HepG2 (cell line): ENCODE measurements at regions not wholly inside any gene's neighbourhood (a gene's known extent, or its start where the extent isn't known, plus 50 kb on each side); places are given as distances from the start of the nearest gene placed in this dataset.

Source experiments
- ATAC-seq: fragments of 200-7000 bp; cut with Tn5 transposase; 3 replicates; pipeline ENCODE4 v1.9.1; 2020; ENCODE audit warnings: mild to moderate bottlenecking, moderate library complexity
- BruUV-seq: library from RNA; stranded (reverse); fragments of 400-500 nt; replicated peaks from 2 replicates; lab custom pipeline; 2021; lab: Mats Ljungman, UMichigan
- CTCF ChIA-PET: fragments of 300-600 bp; formaldehyde crosslinking; extraction: SDS; loops from one replicate; lab custom pipeline; 2021; ENCODE audit warnings: low total read pairs, inconsistent platforms, low intra/inter-chr PET ratio; lab: Yijun Ruan, JAX
- POLR2A ChIA-PET: fragments of 350-600 bp; sonication (Branson Sonifier 250); formaldehyde crosslinking; loops from one replicate; lab custom pipeline; 2020; ENCODE audit warnings: antibody characterized with exemption, inconsistent platforms; lab: Yijun Ruan, JAX
- DNase-seq: peaks from one replicate; pipeline ENCODE4 v3.0.0-alpha.2; 2015; ENCODE audit warnings: low spot score
- FAIRE-seq: peaks from 3 replicates; lab custom pipeline; 2011; peaks lifted over from hg19 to GRCh38; lab: Jason Lieb, UNC
- H2AFZ ChIP-seq: one replicate; pipeline ENCODE4 v1.6.1; 2011; ENCODE audit warnings: low read length, inconsistent platforms
- H3K27ac ChIP-seq: fragments of 300-600 bp; 3 replicates; pipeline ENCODE4 v1.8.0; 2011; ENCODE audit warnings: mixed run types, mild to moderate bottlenecking, mixed read lengths, low read length, inconsistent platforms; ENCODE audit not compliant: insufficient read depth; ENCODE audit errors: extremely low read length
- H3K27me3 ChIP-seq, 2 experiments: fragments of 200-600 bp in 1 of 2; 2 replicates in 1 of 2; 3 replicates in 1 of 2; pipeline versions ENCODE4 v1.6.0 to v1.8.0; 2011; ENCODE audit warnings: low read length in 2 of 2, mild to moderate bottlenecking in 2 of 2, moderate library complexity in 2 of 2, inconsistent platforms in 1 of 2; ENCODE audit not compliant: insufficient read depth in 2 of 2, control insufficient read depth in 1 of 2
- H3K36me3 ChIP-seq, 2 experiments: fragments of 200-600 bp in 1 of 2; replicated peaks in 1 of 2; 2 replicates in 1 of 2; 3 replicates in 1 of 2; pipeline versions ENCODE4 v1.5.1 to v1.8.0; 2011; ENCODE audit warnings: low read length in 2 of 2, inconsistent platforms in 1 of 2; ENCODE audit not compliant: insufficient read depth in 2 of 2, control insufficient read depth in 1 of 2
- H3K4me1 ChIP-seq: 2 replicates; pipeline ENCODE4 v1.5.1; 2012; ENCODE audit warnings: low read length, inconsistent platforms; ENCODE audit not compliant: insufficient read depth
- H3K4me2 ChIP-seq: 2 replicates; pipeline ENCODE4 v1.6.0; 2011; ENCODE audit warnings: low read depth, low read length, inconsistent platforms
- H3K4me3 ChIP-seq, 3 experiments: fragments of 200-600 bp in 1 of 3; sonication (generic), shearing (Covaris generic) in 1 of 3; replicated peaks in 1 of 3; 2 replicates each; pipeline ENCODE4 v1.5.1; 2011 to 2016; ENCODE audit warnings: low read length in 3 of 3, inconsistent platforms in 2 of 3, low read depth in 2 of 3, mild to moderate bottlenecking in 2 of 3, control low read depth in 1 of 3, mixed read lengths in 1 of 3; ENCODE audit not compliant: insufficient read depth in 1 of 3
- H3K79me2 ChIP-seq: one replicate; pipeline ENCODE4 v1.6.1; 2011; ENCODE audit warnings: low read length, inconsistent platforms; ENCODE audit not compliant: insufficient read depth
- H3K9ac ChIP-seq: 2 replicates; pipeline ENCODE4 v1.6.0; 2011; ENCODE audit warnings: mild to moderate bottlenecking, low read depth, low read length, inconsistent platforms; ENCODE audit not compliant: insufficient read depth
- H3K9me3 ChIP-seq: 2 replicates; pipeline ENCODE4 v1.5.1; 2012; ENCODE audit warnings: mild to moderate bottlenecking, low read length
- H4K20me1 ChIP-seq: 2 replicates; pipeline ENCODE4 v1.6.0; 2011; ENCODE audit warnings: inconsistent platforms, mild to moderate bottlenecking, low read length, moderate library complexity; ENCODE audit not compliant: insufficient read depth
- ARHGAP35 ChIP-seq: sonication (generic); formaldehyde crosslinking; IDR thresholded peaks from 2 replicates; pipeline ENCODE4 v1.9.0; 2022; ENCODE audit warnings: mild to moderate bottlenecking, inconsistent platforms, moderate library complexity, missing genetic modification reagents, borderline replicate concordance
- CREB1 ChIP-seq, 2 experiments: fragments of 450-650 bp in 1 of 2; IDR thresholded peaks; 2 replicates each; pipeline ENCODE4 v1.6.1; 2016 to 2017; ENCODE audit warnings: control low read depth in 1 of 2, mild to moderate bottlenecking in 1 of 2, missing compliant biosample characterization in 1 of 2, missing genetic modification characterization in 1 of 2
- ISX ChIP-seq: sonication (generic); formaldehyde crosslinking; conservative IDR thresholded peaks from 2 replicates; pipeline ENCODE4 v1.5.0; 2020; ENCODE audit warnings: missing genetic modification reagents
- MED13 ChIP-seq: sonication (generic); formaldehyde crosslinking; IDR thresholded peaks from 2 replicates; pipeline ENCODE4 v1.5.0; 2020; ENCODE audit warnings: missing genetic modification reagents
- NRL ChIP-seq: sonication (generic); formaldehyde crosslinking; IDR thresholded peaks from 2 replicates; pipeline ENCODE4 v1.5.0; 2020; ENCODE audit warnings: missing genetic modification reagents, mild to moderate bottlenecking, moderate library complexity, borderline replicate concordance
- RAD21 ChIP-seq: fragments of 450-650 bp; formaldehyde crosslinking; IDR thresholded peaks from 2 replicates; pipeline ENCODE4 v1.5.0; 2020; ENCODE audit warnings: mild to moderate bottlenecking
- RNF2 ChIP-seq: fragments of 450-650 bp; conservative IDR thresholded peaks from 2 replicates; pipeline ENCODE4 v1.6.1; 2016; ENCODE audit warnings: low read depth
- ZC3H13 ChIP-seq: sonication (generic); formaldehyde crosslinking; IDR thresholded peaks from 2 replicates; pipeline ENCODE4 v1.8.1; 2023; ENCODE audit warnings: mild to moderate bottlenecking, missing genetic modification reagents, moderate library complexity
- ZFX ChIP-seq: sonication (generic); formaldehyde crosslinking; IDR thresholded peaks from 2 replicates; pipeline ENCODE4 v1.4.0; 2020; ENCODE audit warnings: mild to moderate bottlenecking, low read depth, missing genetic modification reagents, moderate library complexity
- ZKSCAN1 ChIP-seq: fragments of 150-350 bp; IDR thresholded peaks from 2 replicates; pipeline ENCODE4 v1.6.1; 2014; ENCODE audit warnings: low read length
- ZNF121 ChIP-seq: sonication (generic); formaldehyde crosslinking; IDR thresholded peaks from 2 replicates; pipeline ENCODE4 v1.5.0; 2020; ENCODE audit warnings: mild to moderate bottlenecking, missing genetic modification reagents
- ZNF660 ChIP-seq: sonication (generic); formaldehyde crosslinking; IDR thresholded peaks from 2 replicates; pipeline ENCODE4 v1.5.1; 2020; ENCODE audit warnings: mild to moderate bottlenecking, low read depth, missing genetic modification reagents, borderline replicate concordance
- ZNF879 ChIP-seq: sonication (generic); formaldehyde crosslinking; IDR thresholded peaks from 2 replicates; pipeline ENCODE4 v1.8.1; 2023; ENCODE audit warnings: missing genetic modification reagents
- WGBS: methylation state at CpG from one replicate; pipeline ENCODE4 v1.1.6; 2017; ENCODE audit warnings: low lambda C conversion rate; 5-methylcytosine and 5-hydroxymethylcytosine counted together
- in situ Hi-C: cut with HindIII; loops from 2 replicates; pipeline ENCODE4 v1.10.0; 2017; ENCODE audit warnings: low pct_unique_long_range_greater_than_20kb; ENCODE audit not compliant: extremely low pct_ligation_motif_present
- intact Hi-C: fragments of 100-400 bp; cut with micrococcal nuclease; formaldehyde crosslinking; loops from one replicate; pipeline ENCODE4 v1.10.0; 2022; ENCODE audit not compliant: unreplicated experiment
- TF ChIP-seq, protein P1 (sequence below): sonication (generic); formaldehyde crosslinking; IDR thresholded peaks from 2 replicates; pipeline ENCODE4 v1.9.0; 2021; ENCODE audit warnings: missing genetic modification reagents, mild to moderate bottlenecking, borderline replicate concordance
- TF ChIP-seq, protein P2 (sequence below): sonication (generic); formaldehyde crosslinking; IDR thresholded peaks from 2 replicates; pipeline ENCODE4 v1.4.0; 2020; ENCODE audit warnings: missing genetic modification reagents, low read depth, mild to moderate bottlenecking, borderline replicate concordance
- TF ChIP-seq, protein P3 (sequence below): IDR thresholded peaks from 2 replicates; pipeline ENCODE4 v1.6.1; 2016; ENCODE audit warnings: missing genetic modification reagents, missing compliant biosample characterization
- TF ChIP-seq, protein P4 (sequence below), 2 experiments: sonication (generic) in 1 of 2; formaldehyde crosslinking in 1 of 2; IDR thresholded peaks; 2 replicates each; pipeline versions ENCODE4 v1.5.1 to v1.6.1; 2011 to 2020; ENCODE audit warnings: borderline replicate concordance in 1 of 2, low read depth in 1 of 2, low read length in 1 of 2, mild to moderate bottlenecking in 1 of 2, missing genetic modification reagents in 1 of 2, moderate library complexity in 1 of 2

DNA sequence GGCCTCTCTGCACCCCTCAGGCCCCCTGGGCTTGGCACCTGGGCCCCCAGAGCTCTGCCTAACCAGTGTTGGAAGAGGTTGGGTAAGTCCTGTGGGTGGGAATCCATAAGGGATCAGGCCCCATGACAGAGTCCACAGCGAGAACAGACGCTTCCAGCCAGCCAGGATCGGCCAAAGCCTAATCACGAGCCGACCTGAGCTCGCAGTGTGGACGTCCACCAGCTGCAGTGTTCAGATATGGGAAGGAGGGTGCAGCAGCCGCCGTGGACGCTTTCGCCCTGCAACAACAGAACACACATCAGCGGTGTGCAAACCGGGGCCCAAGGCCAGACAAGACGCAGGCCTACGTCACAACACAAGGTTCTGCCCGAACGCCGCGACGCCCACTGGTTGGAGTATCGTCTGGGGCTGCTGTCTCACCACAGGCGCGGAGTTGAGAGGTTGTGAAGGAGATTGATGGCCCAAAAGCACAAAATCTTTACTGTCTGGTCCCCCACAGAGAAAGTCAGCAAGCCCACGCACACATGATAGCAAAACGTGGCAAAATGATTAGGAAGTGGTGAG lies 102.1 kb downstream of the FOXL3 start:
- H2AFZ ChIP-seq: no peak overlapping the region
- BruUV-seq: no TSS peak
- CTCF ChIA-PET: no interaction called here

More for the DNA sequence above, 102.1 kb downstream of the FOXL3 start:
- ATAC-seq (no peak), DNase-seq (no peak), FAIRE-seq (no peak)
- TF ChIP-seq RNF2 (no peak), ARHGAP35 (CRISPR knock-in tag) (no peak), ZNF121 (CRISPR knock-in tag) (no peak), NRL (CRISPR knock-in tag) (no peak), ZC3H13 (CRISPR knock-in tag) (no peak), ZFX (no peak), RAD21 (CRISPR knock-in tag) (no peak), ZNF879 (CRISPR knock-in tag) (no peak), MED13 (CRISPR knock-in tag) (no peak), ISX (CRISPR knock-in tag) (no peak), CREB1 (IDR thresholded peaks at IDR 0.05) (no peak), CREB1 (CRISPR knock-in tag; IDR thresholded peaks at IDR 0.05) (no peak), ZKSCAN1 (no peak), ZNF660 (CRISPR knock-in tag) (no peak)
- TF ChIP-seq, protein P1, sequence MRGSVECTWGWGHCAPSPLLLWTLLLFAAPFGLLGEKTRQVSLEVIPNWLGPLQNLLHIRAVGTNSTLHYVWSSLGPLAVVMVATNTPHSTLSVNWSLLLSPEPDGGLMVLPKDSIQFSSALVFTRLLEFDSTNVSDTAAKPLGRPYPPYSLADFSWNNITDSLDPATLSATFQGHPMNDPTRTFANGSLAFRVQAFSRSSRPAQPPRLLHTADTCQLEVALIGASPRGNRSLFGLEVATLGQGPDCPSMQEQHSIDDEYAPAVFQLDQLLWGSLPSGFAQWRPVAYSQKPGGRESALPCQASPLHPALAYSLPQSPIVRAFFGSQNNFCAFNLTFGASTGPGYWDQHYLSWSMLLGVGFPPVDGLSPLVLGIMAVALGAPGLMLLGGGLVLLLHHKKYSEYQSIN: no peak
- TF ChIP-seq, protein P2, sequence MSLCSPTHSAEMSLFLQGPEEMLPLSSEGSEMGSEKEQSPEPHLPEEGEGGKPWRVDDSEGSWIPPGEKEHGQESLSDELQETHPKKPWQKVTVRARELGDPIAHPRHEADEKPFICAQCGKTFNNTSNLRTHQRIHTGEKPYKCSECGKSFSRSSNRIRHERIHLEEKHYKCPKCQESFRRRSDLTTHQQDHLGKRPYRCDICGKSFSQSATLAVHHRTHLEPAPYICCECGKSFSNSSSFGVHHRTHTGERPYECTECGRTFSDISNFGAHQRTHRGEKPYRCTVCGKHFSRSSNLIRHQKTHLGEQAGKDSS (CRISPR knock-in tag): no peak
- TF ChIP-seq, protein P3, sequence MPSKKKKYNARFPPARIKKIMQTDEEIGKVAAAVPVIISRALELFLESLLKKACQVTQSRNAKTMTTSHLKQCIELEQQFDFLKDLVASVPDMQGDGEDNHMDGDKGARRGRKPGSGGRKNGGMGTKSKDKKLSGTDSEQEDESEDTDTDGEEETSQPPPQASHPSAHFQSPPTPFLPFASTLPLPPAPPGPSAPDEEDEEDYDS (CRISPR knock-in tag): no peak
- TF ChIP-seq, protein P4, sequence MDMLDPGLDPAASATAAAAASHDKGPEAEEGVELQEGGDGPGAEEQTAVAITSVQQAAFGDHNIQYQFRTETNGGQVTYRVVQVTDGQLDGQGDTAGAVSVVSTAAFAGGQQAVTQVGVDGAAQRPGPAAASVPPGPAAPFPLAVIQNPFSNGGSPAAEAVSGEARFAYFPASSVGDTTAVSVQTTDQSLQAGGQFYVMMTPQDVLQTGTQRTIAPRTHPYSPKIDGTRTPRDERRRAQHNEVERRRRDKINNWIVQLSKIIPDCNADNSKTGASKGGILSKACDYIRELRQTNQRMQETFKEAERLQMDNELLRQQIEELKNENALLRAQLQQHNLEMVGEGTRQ (IDR thresholded peaks at IDR 0.05; ENCODE audit: low read depth, low read length): no peak
- TF ChIP-seq, protein P4 (CRISPR knock-in tag; IDR thresholded peaks at IDR 0.05; ENCODE audit: borderline replicate concordance): no peak
- intact Hi-C loops: no loop called here
- no peaks in the 10 kb centered on the region for H3K36me3 ChIP-seq
- in situ Hi-C loops: no loop called here
- no peaks in the 10 kb centered on the region for H3K79me2 ChIP-seq
- H3K4me3 ChIP-seq: no peak overlapping the region
- WGBS: 62% methylated on average over 23 of the region's 25 CpGs
- POLR2A ChIA-PET: no interaction called here
- H3K9me3 ChIP-seq: peaks cover 13% of the 10 kb centered on the region
- no peak overlapping the region for H3K27ac ChIP-seq
- no peaks in the 10 kb centered on the region for H4K20me1 ChIP-seq
- no peak overlapping the region for H3K4me2 ChIP-seq
- H3K27me3 ChIP-seq: peaks cover 8 to 32% of the 10 kb centered on the region in 2 experiments; a peak in 4 of 5 replicates
- peaks cover 19% of the 10 kb centered on the region for H3K4me1 ChIP-seq
- no peak overlapping the region for H3K9ac ChIP-seq
